Upper lobe of left lung (tissue), 4 donors: ENCODE measurements at regions not wholly inside any gene's neighbourhood (a gene's known extent, or its start where the extent isn't known, plus 50 kb on each side); places are given as distances from the start of the nearest gene placed in this dataset.
"Not testable (repeated sequence)": the region's sequence is repeated elsewhere in the genome, so short reads cannot be mapped to it uniquely, and the experiment has no call there.

Experiments
- CTCF ChIP-seq, 6 experiments: fragments of 450-650 bp in 4 of 6; fragments of 200-600 bp in 2 of 6; sonication (generic) in 2 of 6; IDR thresholded peaks; one replicate each; pipeline ENCODE4 v1.5.1; 2016 to 2019; ENCODE audit warnings: antibody characterized with exemption in 6 of 6
- EP300 ChIP-seq, 4 donors: sonication (generic); formaldehyde crosslinking; IDR thresholded peaks; one replicate each; pipeline ENCODE4 v1.5.1; 2017; ENCODE audit warnings: antibody characterized with exemption in 4 of 4, control low read depth in 2 of 4
- POLR2A ChIP-seq, 4 donors: fragments of 450-650 bp; IDR thresholded peaks; one replicate each; pipeline ENCODE4 v1.5.1; 2016 to 2017; ENCODE audit warnings: antibody characterized with exemption in 4 of 4, mild to moderate bottlenecking in 2 of 4
- POLR2AphosphoS5 ChIP-seq, 2 donors: sonication (generic); formaldehyde crosslinking; IDR thresholded peaks; one replicate each; pipeline ENCODE4 v1.5.1; 2017; ENCODE audit warnings: antibody characterized with exemption in 2 of 2

GRCh38 chr2:57493966-57494365 lies 552.6 kb upstream of the VRK2 start:
- not testable (repeated sequence) for TF ChIP-seq CTCF, POLR2A, POLR2AphosphoS5, EP300 (IDR thresholded peaks at IDR 0.05)
